ENCODE measurements at regions not wholly inside any gene's neighbourhood (a gene's known extent, or its start where the extent isn't known, plus 50 kb on each side); places are given as distances from the start of the nearest gene placed in this dataset.

GRCh38 chr10:4138146-4138721 lies 353.2 kb upstream of the KLF6 start:
- FAIRE-seq (no peak), DNase-seq (ENCODE audit: low read depth, low spot score) (no peak)
- no peak for TF ChIP-seq CTCF (optimal IDR thresholded peaks at IDR 0.05 in 1 of 3, IDR thresholded peaks at IDR 0.05 in 1 of 3, conservative IDR thresholded peaks at IDR 0.05 in 1 of 3; ENCODE audit: extremely low read depth in 1 of 3, insufficient read depth in 2 of 3, low read length in 3 of 3)
- no peak for TF ChIP-seq EZH2 (IDR thresholded peaks at IDR 0.05; ENCODE audit: low read length)
- Histone ChIP-seq H3K36me3 (ENCODE audit: control insufficient read depth in 2 of 2, extremely low read depth in 1 of 2, insufficient read depth in 2 of 2, low read length in 2 of 2) (no peaks in the 10 kb centered on the region), H3K27ac (ENCODE audit: control insufficient read depth, insufficient read depth, low read length) (no peak overlapping the region), H3K4me2 (ENCODE audit: control insufficient read depth, extremely low read depth, insufficient read depth, low read depth, low read length) (no peak overlapping the region), H2AFZ (ENCODE audit: control insufficient read depth, low read length) (no peak overlapping the region), H3K27me3 (ENCODE audit: control insufficient read depth, extremely low read depth, insufficient read depth, low read length) (no peaks in the 10 kb centered on the region), H4K20me1 (ENCODE audit: control insufficient read depth, extremely low read depth, insufficient read depth, low read length) (no peaks in the 10 kb centered on the region), H3K9me3 (ENCODE audit: control insufficient read depth, low read depth, low read length) (no peaks in the 10 kb centered on the region), H3K9me1 (ENCODE audit: control insufficient read depth, extremely low read depth, insufficient read depth, low read length) (no peaks in the 10 kb centered on the region), H3K79me2 (ENCODE audit: control insufficient read depth, insufficient read depth, low read length) (no peaks in the 10 kb centered on the region), H3K9ac (ENCODE audit: control insufficient read depth, extremely low read depth, insufficient read depth, low read length) (no peak overlapping the region), H3K4me1 (ENCODE audit: control insufficient read depth, extremely low read depth, insufficient read depth, low read length) (no peaks in the 10 kb centered on the region), H3K4me3 (ENCODE audit: control insufficient read depth in 2 of 3, extremely low read depth in 1 of 3, insufficient read depth in 2 of 3, low read depth in 1 of 3, low read length in 3 of 3) (no peak overlapping the region)
- dilution Hi-C loops (cut with MboI; ENCODE audit: extremely low pct_ligation_motif_present, low sequenced_read_pairs), result no loop called here

- no peak overlapping the region for H2AFZ ChIP-seq (ENCODE audit: control insufficient read depth, low read length)
- no peaks in the 10 kb centered on the region for H3K27me3 ChIP-seq (ENCODE audit: control insufficient read depth, extremely low read depth, insufficient read depth, low read length)
- no peaks in the 10 kb centered on the region for H3K9me3 ChIP-seq (ENCODE audit: control insufficient read depth, low read depth, low read length)
- TF ChIP-seq CTCF (optimal IDR thresholded peaks at IDR 0.05 in 1 of 3, IDR thresholded peaks at IDR 0.05 in 1 of 3, conservative IDR thresholded peaks at IDR 0.05 in 1 of 3; ENCODE audit: extremely low read depth in 1 of 3, insufficient read depth in 2 of 3, low read length in 3 of 3), result no peak
- TF ChIP-seq EZH2 (IDR thresholded peaks at IDR 0.05; ENCODE audit: low read length), result no peak
- no peak overlapping the region for H3K27ac ChIP-seq (ENCODE audit: control insufficient read depth, insufficient read depth, low read length)
- H3K4me2 ChIP-seq (ENCODE audit: control insufficient read depth, extremely low read depth, insufficient read depth, low read depth, low read length), result no peak overlapping the region
- DNase-seq (ENCODE audit: low read depth, low spot score) (no peak), FAIRE-seq (no peak)
- H3K9ac ChIP-seq (ENCODE audit: control insufficient read depth, extremely low read depth, insufficient read depth, low read length), result no peak overlapping the region
- no peak overlapping the region for H3K4me3 ChIP-seq (ENCODE audit: control insufficient read depth in 2 of 3, extremely low read depth in 1 of 3, insufficient read depth in 2 of 3, low read depth in 1 of 3, low read length in 3 of 3)
- no peaks in the 10 kb centered on the region for H3K36me3 ChIP-seq (ENCODE audit: control insufficient read depth in 2 of 2, extremely low read depth in 1 of 2, insufficient read depth in 2 of 2, low read length in 2 of 2)
- no peaks in the 10 kb centered on the region for H4K20me1 ChIP-seq (ENCODE audit: control insufficient read depth, extremely low read depth, insufficient read depth, low read length)
- H3K79me2 ChIP-seq (ENCODE audit: control insufficient read depth, insufficient read depth, low read length), result no peaks in the 10 kb centered on the region
- peaks cover 4% of the 10 kb centered on the region for H3K4me1 ChIP-seq (ENCODE audit: control insufficient read depth, extremely low read depth, insufficient read depth, low read length)
- dilution Hi-C loops (cut with MboI; ENCODE audit: extremely low pct_ligation_motif_present, low sequenced_read_pairs), result no loop called here
- H3K9me1 ChIP-seq (ENCODE audit: control insufficient read depth, extremely low read depth, insufficient read depth, low read length), result no peaks in the 10 kb centered on the region
Observed at GRCh38 chr10:4137299-4137698, 352.3 kb upstream of the KLF6 start.

Measured in keratinocyte (primary cell).